ENCODE measurements at regions not wholly inside any gene's neighbourhood (a gene's known extent, or its start where the extent isn't known, plus 50 kb on each side); places are given as distances from the start of the nearest gene placed in this dataset.

- Histone ChIP-seq H3K4me3 (no peak overlapping the region), H3K27me3 (no peaks in the 10 kb centered on the region), H3K9me3 (peaks cover 0 to 6% of the 10 kb centered on the region in 2 donors), H3K36me3 (no peaks in the 10 kb centered on the region), H3K27ac (no peak overlapping the region), H3K4me1 (no peaks in the 10 kb centered on the region)
- no peak for DNase-seq (ENCODE audit: low spot score in 2 of 2)
- intact Hi-C loops (cut with DNase I; ENCODE audit: low total_unique reads) = no loop called here
- no peak for TF ChIP-seq CTCF (IDR thresholded peaks at IDR 0.05)
These were observed 80.1 kb upstream of the ADRA1D start for GRCh38 chr20:4329232-4329631.

- no peaks in the 10 kb centered on the region for H3K36me3 ChIP-seq
- TF ChIP-seq POLR2A (IDR thresholded peaks at IDR 0.05) = no peak
- no peak for TF ChIP-seq POLR2AphosphoS5 (IDR thresholded peaks at IDR 0.05)
- TF ChIP-seq CTCF (IDR thresholded peaks at IDR 0.05) = no peak
- no peak overlapping the region for H3K27ac ChIP-seq
- intact Hi-C loops (cut with DNase I; ENCODE audit: low total_unique reads) = no loop called here
- H3K4me3 ChIP-seq = no peak overlapping the region
- no peaks in the 10 kb centered on the region for H3K4me1 ChIP-seq
- no peak for DNase-seq (ENCODE audit: low spot score in 2 of 2)
- no peaks in the 10 kb centered on the region for H3K27me3 ChIP-seq
- peaks cover 0 to 6% of the 10 kb centered on the region in 2 donors for H3K9me3 ChIP-seq
These were observed 79.5 kb upstream of the ADRA1D start for GRCh38 chr20:4328541-4328940.

- no peak for DNase-seq (ENCODE audit: low spot score in 2 of 2)
- H3K27ac ChIP-seq = no peak overlapping the region
- intact Hi-C loops (cut with DNase I; ENCODE audit: low total_unique reads) = no loop called here
These were observed 78.9 kb upstream of the ADRA1D start for GRCh38 chr20:4327956-4328355.

GRCh38 chr20:4326195-4327065 lies 77.3 kb upstream of the ADRA1D start:
- no peak for DNase-seq (ENCODE audit: low spot score in 2 of 2)
- no peaks in the 10 kb centered on the region for H3K4me1 ChIP-seq
- H3K27ac ChIP-seq = no peak overlapping the region
- no peaks in the 10 kb centered on the region for H3K27me3 ChIP-seq
- TF ChIP-seq CTCF (IDR thresholded peaks at IDR 0.05) = no peak
- TF ChIP-seq POLR2A (IDR thresholded peaks at IDR 0.05) = no peak
- no peak for TF ChIP-seq POLR2AphosphoS5 (IDR thresholded peaks at IDR 0.05)
- no peaks in the 10 kb centered on the region for H3K36me3 ChIP-seq
- no peak overlapping the region for H3K4me3 ChIP-seq
- peaks cover 0 to 6% of the 10 kb centered on the region in 2 donors for H3K9me3 ChIP-seq
- intact Hi-C loops (cut with DNase I; ENCODE audit: low total_unique reads) = no loop called here

More at GRCh38 chr20:4327956-4328355, 78.9 kb upstream of the ADRA1D start:
- no peak overlapping the region for H3K4me3 ChIP-seq
- no peaks in the 10 kb centered on the region for H3K4me1 ChIP-seq
- H3K27me3 ChIP-seq = no peaks in the 10 kb centered on the region
- TF ChIP-seq POLR2AphosphoS5 (IDR thresholded peaks at IDR 0.05) = no peak
- no peak for TF ChIP-seq CTCF (IDR thresholded peaks at IDR 0.05)
- no peak for TF ChIP-seq POLR2A (IDR thresholded peaks at IDR 0.05)
- H3K9me3 ChIP-seq = peaks cover 0 to 6% of the 10 kb centered on the region in 2 donors
- H3K36me3 ChIP-seq = no peaks in the 10 kb centered on the region

- Histone ChIP-seq H3K9me3 (peaks cover 0 to 6% of the 10 kb centered on the region in 2 donors), H3K27me3 (no peaks in the 10 kb centered on the region), H3K4me1 (no peaks in the 10 kb centered on the region), H3K27ac (peak overlapping the region in 1 of 2 donors; percentile 48), H3K36me3 (no peaks in the 10 kb centered on the region), H3K4me3 (no peak overlapping the region)
- intact Hi-C loops (cut with DNase I; ENCODE audit: low total_unique reads) = no loop called here
- no peak for DNase-seq (ENCODE audit: low spot score in 2 of 2)
- no peak for TF ChIP-seq POLR2AphosphoS5 (IDR thresholded peaks at IDR 0.05)
- TF ChIP-seq CTCF (IDR thresholded peaks at IDR 0.05) = no peak
- TF ChIP-seq POLR2A (IDR thresholded peaks at IDR 0.05) = no peak
These were observed 76.6 kb upstream of the ADRA1D start for GRCh38 chr20:4325548-4326187.
